Loucy (cell line): ENCODE measurements at regions not wholly inside any gene's neighbourhood (a gene's known extent, or its start where the extent isn't known, plus 50 kb on each side); places are given as distances from the start of the nearest gene placed in this dataset.

Experiments
- H2AFZ ChIP-seq: fragments of 200-600 bp; sonication (generic); 2 replicates; pipeline ENCODE4 v1.6.0; 2016; ENCODE audit warnings: antibody characterized with exemption, mild to moderate bottlenecking, low read length, moderate library complexity
- H3F3A ChIP-seq: fragments of 200-600 bp; 2 replicates; pipeline ENCODE4 v1.6.0; 2016; ENCODE audit warnings: antibody characterized with exemption, low read depth, mild to moderate bottlenecking
- H3K27me3 ChIP-seq: fragments of 200-600 bp; sonication (generic); 2 replicates; pipeline ENCODE4 v1.6.1; 2014; ENCODE audit warnings: low read length, mild to moderate bottlenecking; ENCODE audit not compliant: insufficient read depth, poor library complexity, severe bottlenecking
- H3K36me3 ChIP-seq: fragments of 200-600 bp; sonication (generic); 2 replicates; pipeline ENCODE4 v1.6.1; 2016; ENCODE audit warnings: low read length; ENCODE audit not compliant: insufficient read depth
- H3K4me1 ChIP-seq: fragments of 200-600 bp; sonication (generic); 2 replicates; pipeline ENCODE4 v1.5.1; 2014; ENCODE audit warnings: low read length, mild to moderate bottlenecking; ENCODE audit not compliant: insufficient read depth, poor library complexity, severe bottlenecking
- H3K4me2 ChIP-seq: fragments of 200-600 bp; sonication (generic); 2 replicates; pipeline ENCODE4 v1.6.0; 2014; ENCODE audit warnings: antibody characterized with exemption, low read length, low read depth, mild to moderate bottlenecking; ENCODE audit not compliant: poor library complexity, severe bottlenecking
- H3K4me3 ChIP-seq: fragments of 200-600 bp; sonication (generic); 2 replicates; pipeline ENCODE4 v1.5.1; 2014; ENCODE audit warnings: low read length, mild to moderate bottlenecking, mixed read lengths; ENCODE audit not compliant: poor library complexity, severe bottlenecking
- H3K79me2 ChIP-seq: fragments of 200-600 bp; sonication (generic); 2 replicates; pipeline ENCODE4 v1.6.1; 2014; ENCODE audit warnings: low read length; ENCODE audit not compliant: insufficient read depth
- H3K9ac ChIP-seq: fragments of 200-600 bp; sonication (generic); 2 replicates; pipeline ENCODE4 v1.6.0; 2014; ENCODE audit warnings: mild to moderate bottlenecking, low read depth, low read length, moderate library complexity; ENCODE audit not compliant: poor library complexity, severe bottlenecking
- H3K9me2 ChIP-seq: fragments of 200-600 bp; sonication (generic); replicated peaks from 2 replicates; pipeline ENCODE4 v1.6.1; 2016; ENCODE audit warnings: low read depth, low read length, mixed read lengths
- H3K9me3 ChIP-seq: fragments of 200-600 bp; sonication (generic); 2 replicates; pipeline ENCODE4 v1.6.1; 2014; ENCODE audit warnings: mild to moderate bottlenecking, antibody characterized with exemption, low read length, low read depth; ENCODE audit not compliant: insufficient read depth
- H4K20me1 ChIP-seq: fragments of 200-600 bp; sonication (generic); 2 replicates; pipeline ENCODE4 v1.6.0; 2014; ENCODE audit warnings: antibody characterized with exemption, low read length, mild to moderate bottlenecking; ENCODE audit not compliant: insufficient read depth, poor library complexity, severe bottlenecking
- CTCF ChIP-seq: fragments of 200-600 bp; sonication (generic); conservative IDR thresholded peaks from 2 replicates; pipeline ENCODE4 v1.5.1; 2014; ENCODE audit warnings: mild to moderate bottlenecking, antibody characterized with exemption, low read length
- EZH2phosphoT487 ChIP-seq: fragments of 200-600 bp; IDR thresholded peaks from 2 replicates; pipeline ENCODE4 v1.6.1; 2018; ENCODE audit warnings: antibody characterized with exemption, mild to moderate bottlenecking, moderate library complexity, borderline replicate concordance

GRCh38 chr13:81568824-81569223 is 1227.9 kb upstream of the SPRY2 start:
- Histone ChIP-seq H3K36me3 (no peaks in the 10 kb centered on the region), H3K27me3 (no peaks in the 10 kb centered on the region), H3K79me2 (no peaks in the 10 kb centered on the region), H4K20me1 (no peaks in the 10 kb centered on the region), H3K4me2 (no peak overlapping the region), H2AFZ (no peak overlapping the region), H3K9me2 (no peaks in the 10 kb centered on the region), H3K9me3 (no peaks in the 10 kb centered on the region), H3K9ac (no peak overlapping the region), H3K4me1 (no peaks in the 10 kb centered on the region), H3K4me3 (no peak overlapping the region), H3F3A (no peaks in the 10 kb centered on the region)
- no peak for TF ChIP-seq CTCF
- no peak for TF ChIP-seq EZH2phosphoT487

- Histone ChIP-seq H3K36me3 (no peaks in the 10 kb centered on the region), H4K20me1 (no peaks in the 10 kb centered on the region), H2AFZ (no peak overlapping the region), H3K9me2 (no peaks in the 10 kb centered on the region), H3K4me3 (no peak overlapping the region), H3K27me3 (no peaks in the 10 kb centered on the region), H3K4me2 (no peak overlapping the region), H3K9ac (no peak overlapping the region), H3K9me3 (no peaks in the 10 kb centered on the region), H3K4me1 (no peaks in the 10 kb centered on the region), H3K79me2 (no peaks in the 10 kb centered on the region), H3F3A (no peaks in the 10 kb centered on the region)
- no peak for TF ChIP-seq EZH2phosphoT487
- TF ChIP-seq CTCF: no peak
Measured at GRCh38 chr13:81565849-81566248, 1224.9 kb upstream of the SPRY2 start.

- Histone ChIP-seq H4K20me1 (no peaks in the 10 kb centered on the region), H3K4me3 (no peak overlapping the region), H3K9me2 (no peaks in the 10 kb centered on the region), H3F3A (no peaks in the 10 kb centered on the region), H3K36me3 (no peaks in the 10 kb centered on the region), H3K79me2 (no peaks in the 10 kb centered on the region), H3K4me2 (no peak overlapping the region), H3K27me3 (no peaks in the 10 kb centered on the region), H3K9ac (no peak overlapping the region), H3K9me3 (no peaks in the 10 kb centered on the region), H2AFZ (no peak overlapping the region), H3K4me1 (no peaks in the 10 kb centered on the region)
- TF ChIP-seq EZH2phosphoT487: no peak
- no peak for TF ChIP-seq CTCF
Measured at GRCh38 chr13:81563091-81563490, 1222.2 kb upstream of the SPRY2 start.
